ENCODE measurements at regions not wholly inside any gene's neighbourhood (a gene's known extent, or its start where the extent isn't known, plus 50 kb on each side); places are given as distances from the start of the nearest gene placed in this dataset.
"Not testable (repeated sequence)": the region's sequence is repeated elsewhere in the genome, so short reads cannot be mapped to it uniquely, and the experiment has no call there.

GRCh38 chr10:30732671-30733070 lies 103.1 kb upstream of the LYZL2 start:
- TF ChIP-seq CTCF (IDR thresholded peaks at IDR 0.05) (no peak), ZFX (IDR thresholded peaks at IDR 0.05; ENCODE audit: borderline replicate concordance) (no peak)
- no peak overlapping the region for H3K27ac ChIP-seq

GRCh38 chr10:30731963-30732362 lies 102.4 kb upstream of the LYZL2 start:
- TF ChIP-seq ZFX (IDR thresholded peaks at IDR 0.05; ENCODE audit: borderline replicate concordance) (no peak), CTCF (IDR thresholded peaks at IDR 0.05) (no peak)
- no peak overlapping the region for H3K27ac ChIP-seq

GRCh38 chr10:30730306-30730705 lies 100.8 kb upstream of the LYZL2 start:
- H3K27ac ChIP-seq, result no peak overlapping the region
- no peak for TF ChIP-seq ZFX (IDR thresholded peaks at IDR 0.05; ENCODE audit: borderline replicate concordance)
- no peak for TF ChIP-seq CTCF (IDR thresholded peaks at IDR 0.05)

- H3K27ac ChIP-seq, result no peak overlapping the region
- TF ChIP-seq ZFX (IDR thresholded peaks at IDR 0.05; ENCODE audit: borderline replicate concordance) (no peak), CTCF (IDR thresholded peaks at IDR 0.05) (no peak)
Observed at GRCh38 chr10:30728766-30729165, 99.2 kb upstream of the LYZL2 start.

GRCh38 chr10:30728127-30728526 lies 98.6 kb upstream of the LYZL2 start:
- no peak overlapping the region for H3K27ac ChIP-seq
- TF ChIP-seq ZFX (IDR thresholded peaks at IDR 0.05; ENCODE audit: borderline replicate concordance) (no peak), CTCF (IDR thresholded peaks at IDR 0.05) (no peak)

GRCh38 chr10:30727524-30727923 lies 98.0 kb upstream of the LYZL2 start:
- H3K27ac ChIP-seq, result no peak overlapping the region
- no peak for TF ChIP-seq ZFX (IDR thresholded peaks at IDR 0.05; ENCODE audit: borderline replicate concordance)

- TF ChIP-seq CTCF (IDR thresholded peaks at IDR 0.05), result peak; percentile 13; the same call in 1 of the 2 replicates
- H3K27ac ChIP-seq, result not testable (repeated sequence)
Observed at GRCh38 chr10:30726783-30727414, 97.3 kb upstream of the LYZL2 start.

- H3K27ac ChIP-seq, result no peak overlapping the region
- TF ChIP-seq ZFX (IDR thresholded peaks at IDR 0.05; ENCODE audit: borderline replicate concordance) (no peak), CTCF (IDR thresholded peaks at IDR 0.05) (no peak)
Observed at GRCh38 chr10:30725661-30726060, 96.1 kb upstream of the LYZL2 start.
